Heart left ventricle (tissue), 13 donors: ENCODE measurements at regions not wholly inside any gene's neighbourhood (a gene's known extent, or its start where the extent isn't known, plus 50 kb on each side); places are given as distances from the start of the nearest gene placed in this dataset.

Source experiments
- CTCF ChIP-seq, 12 donors: fragments of 200-600 bp; sonication (generic) in 4 of 12; IDR thresholded peaks; one replicate each; pipeline versions ENCODE4 v1.5.0 to v1.8.0; 2018 to 2022; ENCODE audit warnings: antibody characterized with exemption in 12 of 12, mild to moderate bottlenecking in 5 of 12
- POLR2A ChIP-seq, 2 donors: fragments of 450-650 bp; IDR thresholded peaks; one replicate each; pipeline ENCODE4 v1.6.1; 2017; ENCODE audit warnings: antibody characterized with exemption in 2 of 2, mild to moderate bottlenecking in 2 of 2, moderate library complexity in 2 of 2
- donor health status: ischemic (EF 13 %, LVEDD 7.1; RV severe dilation, severe dysfunction).
- donor health status: DM: no; HTN: yes; CAD: no.
- donor health status: DM: no; HTN: no; CAD: no.
- donor health status: ischemic (EF 25% LVEDD 6.9; RV normal size, moderate dysfunction).
- donor health status: ischemic (EF 25% LVEDD 5.7; RV mildly dilated, moderate dysfunction).
- donor health status: ischemic (EF 35%, LVEDD 5.7; RV mildly dilated, moderate dysfunction).
- donor health status: nonischemic (EF 11% LVEDD 7.7; RV severe dilation, severe dysfunction).
- donor health status: DM: yes; HTN: yes; CAD: no.
- donor health status: PGD.
- donor health status: ischemic (EF 29% LVEDD 5.4; RV normal size, mild dysfunction).
- donor health status: nonischemic (EF 23%, LVEDD 6.1; RV moderate dilation, normal function).

GRCh38 chr6:126905917-126906316 lies 212.6 kb upstream of the RSPO3 start:
- TF ChIP-seq CTCF (IDR thresholded peaks at IDR 0.05) (no peak), POLR2A (IDR thresholded peaks at IDR 0.05) (no peak)
